Kidney (tissue), 13 donors: ENCODE measurements at regions not wholly inside any gene's neighbourhood (a gene's known extent, or its start where the extent isn't known, plus 50 kb on each side); places are given as distances from the start of the nearest gene placed in this dataset.
A peak's percentile ranks its signal among the peaks of the same experiment; 100 is the strongest.

Experiments used
- DNase-seq, 5 donors: peaks; one replicate each; pipeline ENCODE4 v3.0.0-alpha.2; 2013 to 2020
- FAIRE-seq: peaks from 2 replicates; lab custom pipeline; 2012; peaks lifted over from hg19 to GRCh38; lab: Jason Lieb, UNC
- H3K27ac ChIP-seq, 2 donors: one replicate each; pipeline ENCODE4 v1.7.0; 2013; ENCODE audit warnings: low read depth in 2 of 2, low read length in 2 of 2, inconsistent platforms in 1 of 2
- H3K27me3 ChIP-seq: one replicate; pipeline ENCODE4 v1.7.1; 2013; ENCODE audit warnings: low read length, inconsistent platforms; ENCODE audit not compliant: control insufficient read depth, insufficient read depth
- H3K36me3 ChIP-seq, 3 donors: one replicate each; pipeline versions ENCODE4 v1.7.0 to v1.7.1; 2013; ENCODE audit warnings: low read length in 3 of 3, control low read depth in 1 of 3, inconsistent platforms in 1 of 3; ENCODE audit not compliant: insufficient read depth in 3 of 3, control insufficient read depth in 2 of 3
- H3K4me1 ChIP-seq, 3 donors: one replicate each; pipeline versions ENCODE4 v1.7.0 to v1.7.1; 2013; ENCODE audit warnings: low read length in 3 of 3, inconsistent platforms in 1 of 3, low read depth in 1 of 3; ENCODE audit not compliant: control insufficient read depth in 2 of 3, insufficient read depth in 2 of 3
- H3K4me3 ChIP-seq, 3 donors: one replicate each; pipeline versions ENCODE4 v1.7.0 to v1.8.1; 2013; ENCODE audit warnings: low read length in 3 of 3, control low read depth in 1 of 3, inconsistent platforms in 1 of 3
- H3K9ac ChIP-seq, 3 donors: one replicate each; pipeline versions ENCODE4 v1.7.0 to v1.7.1; 2013; ENCODE audit warnings: low read length in 3 of 3, control low read depth in 1 of 3, inconsistent platforms in 1 of 3
- H3K9me3 ChIP-seq, 3 donors: one replicate each; pipeline versions ENCODE4 v1.7.0 to v1.7.1; 2013; ENCODE audit warnings: low read length in 3 of 3, control low read depth in 1 of 3, inconsistent platforms in 1 of 3; ENCODE audit not compliant: control insufficient read depth in 2 of 3, insufficient read depth in 1 of 3
- CTCF ChIP-seq: IDR thresholded peaks from 3 replicates; pipeline ENCODE4 v1.5.1; 2012; ENCODE audit warnings: mild to moderate bottlenecking, moderate library complexity, borderline replicate concordance; ENCODE audit not compliant: insufficient read depth; ENCODE audit errors: extremely low read depth
- intact Hi-C: fragments of 100-400 bp; cut with DNase I; formaldehyde crosslinking; loops from one replicate; pipeline ENCODE4 v1.11.1; 2022
- donor health status: control.
- donor health status: control.
- donor health status: control.
- donor health status: control.
- donor health status: control.
- donor health status: DM: yes; HTN: yes; CAD: no.
- donor health status: Normal renal cell carcinoma (clear cell type).

GRCh38 chr5:168046163-168046562 is 245.3 kb upstream of the WWC1 start:
- H3K36me3 ChIP-seq: no peaks in the 10 kb centered on the region
- no peak for TF ChIP-seq CTCF
- H3K9ac ChIP-seq: no peak overlapping the region
- no peaks in the 10 kb centered on the region for H3K4me1 ChIP-seq
- DNase-seq (no peak), FAIRE-seq (no peak)
- no peak overlapping the region for H3K27ac ChIP-seq
- H3K4me3 ChIP-seq: no peak overlapping the region
- no peaks in the 10 kb centered on the region for H3K27me3 ChIP-seq
- H3K9me3 ChIP-seq: no peaks in the 10 kb centered on the region
- intact Hi-C loops: no loop called here

GRCh38 chr5:168047043-168047668 is 244.3 kb upstream of the WWC1 start:
- DNase-seq (peak in 4 of 5 donors; percentile 59 to 84 (median 80)), FAIRE-seq (no peak)
- Histone ChIP-seq H3K4me1 (no peaks in the 10 kb centered on the region), H3K27ac (no peak overlapping the region), H3K9ac (no peak overlapping the region), H3K4me3 (no peak overlapping the region), H3K36me3 (no peaks in the 10 kb centered on the region), H3K27me3 (no peaks in the 10 kb centered on the region), H3K9me3 (no peaks in the 10 kb centered on the region)
- peak; percentile 49 for TF ChIP-seq CTCF
- intact Hi-C loops: no loop called here

- FAIRE-seq (no peak), DNase-seq (no peak)
- Histone ChIP-seq H3K9me3 (no peaks in the 10 kb centered on the region), H3K27me3 (no peaks in the 10 kb centered on the region), H3K4me1 (no peaks in the 10 kb centered on the region), H3K4me3 (no peak overlapping the region), H3K9ac (no peak overlapping the region), H3K27ac (no peak overlapping the region), H3K36me3 (no peaks in the 10 kb centered on the region)
- intact Hi-C loops: no loop called here
- no peak for TF ChIP-seq CTCF
These were observed 243.8 kb upstream of the WWC1 start for GRCh38 chr5:168047669-168048111.

GRCh38 chr5:168048486-168048885 is 243.0 kb upstream of the WWC1 start:
- no peak overlapping the region for H3K27ac ChIP-seq
- no peak overlapping the region for H3K4me3 ChIP-seq
- DNase-seq: no peak
- H3K36me3 ChIP-seq: no peaks in the 10 kb centered on the region
- H3K9ac ChIP-seq: no peak overlapping the region
- H3K9me3 ChIP-seq: no peaks in the 10 kb centered on the region
- intact Hi-C loops: no loop called here
- no peak for TF ChIP-seq CTCF
- no peak for FAIRE-seq
- H3K4me1 ChIP-seq: no peaks in the 10 kb centered on the region
- no peaks in the 10 kb centered on the region for H3K27me3 ChIP-seq
